OCI-LY1 (cell line): ENCODE measurements at regions not wholly inside any gene's neighbourhood (a gene's known extent, or its start where the extent isn't known, plus 50 kb on each side); places are given as distances from the start of the nearest gene placed in this dataset.

Experiments used
- H2AFZ ChIP-seq: fragments of 200-600 bp; sonication (generic), shearing (Covaris generic); 2 replicates; pipeline ENCODE4 v1.6.0; 2014; ENCODE audit warnings: antibody characterized with exemption, mild to moderate bottlenecking, low read length
- H3F3A ChIP-seq: fragments of 200-600 bp; sonication (generic), shearing (Covaris generic); 2 replicates; pipeline ENCODE4 v1.6.0; 2014; ENCODE audit warnings: mild to moderate bottlenecking, antibody characterized with exemption, low read length, moderate library complexity; ENCODE audit not compliant: insufficient read depth
- H3K27ac ChIP-seq: fragments of 200-600 bp; sonication (generic); 2 replicates; pipeline ENCODE4 v1.5.1; 2014; ENCODE audit warnings: low read length, mixed run types, mild to moderate bottlenecking, low read depth; ENCODE audit not compliant: poor library complexity, severe bottlenecking
- H3K27me3 ChIP-seq: fragments of 200-600 bp; sonication (generic); 2 replicates; pipeline ENCODE4 v1.6.0; 2014; ENCODE audit warnings: antibody characterized with exemption, mild to moderate bottlenecking, low read length, moderate library complexity; ENCODE audit not compliant: insufficient read depth
- H3K36me3 ChIP-seq: fragments of 200-600 bp; sonication (generic); 2 replicates; pipeline ENCODE4 v1.6.1; 2014; ENCODE audit warnings: mild to moderate bottlenecking, antibody characterized with exemption, low read length, moderate library complexity, mixed read lengths; ENCODE audit not compliant: insufficient read depth
- H3K4me1 ChIP-seq: fragments of 200-600 bp; sonication (generic); 2 replicates; pipeline ENCODE4 v1.5.1; 2014; ENCODE audit warnings: mild to moderate bottlenecking, low read length, moderate library complexity; ENCODE audit not compliant: insufficient read depth, severe bottlenecking
- H3K4me2 ChIP-seq: fragments of 200-600 bp; sonication (generic), shearing (Covaris generic); 2 replicates; pipeline ENCODE4 v1.6.1; 2014; ENCODE audit warnings: low read length
- H3K4me3 ChIP-seq: fragments of 200-600 bp; sonication (generic); 2 replicates; pipeline ENCODE4 v1.5.1; 2014; ENCODE audit warnings: low read length, low read depth, mild to moderate bottlenecking, mixed read lengths; ENCODE audit not compliant: poor library complexity, severe bottlenecking
- H3K79me2 ChIP-seq: fragments of 200-600 bp; shearing (Covaris generic); 2 replicates; pipeline ENCODE4 v1.6.1; 2016; ENCODE audit warnings: mixed run types, low read length, mixed read lengths; ENCODE audit not compliant: insufficient read depth
- H3K9ac ChIP-seq: fragments of 200-600 bp; sonication (generic), shearing (Covaris generic); 2 replicates; pipeline ENCODE4 v1.6.1; 2014; ENCODE audit warnings: mild to moderate bottlenecking, low read length, mixed read lengths
- H3K9me2 ChIP-seq: fragments of 200-600 bp; sonication (generic), shearing (Covaris generic); 2 replicates; pipeline ENCODE4 v1.6.1; 2014; ENCODE audit warnings: low read depth, mild to moderate bottlenecking, low read length, mixed read lengths
- H3K9me3 ChIP-seq: fragments of 200-600 bp; shearing (Covaris generic); 2 replicates; pipeline ENCODE4 v1.6.1; 2014; ENCODE audit warnings: low read length, mixed read lengths
- H4K20me1 ChIP-seq: fragments of 200-600 bp; sonication (generic), shearing (Covaris generic); 2 replicates; pipeline ENCODE4 v1.6.0; 2016; ENCODE audit warnings: mild to moderate bottlenecking, low read length; ENCODE audit not compliant: insufficient read depth
- CTCF ChIP-seq: fragments of 200-600 bp; sonication (generic), shearing (Covaris generic); IDR thresholded peaks from 2 replicates; pipeline ENCODE4 v1.5.1; 2017; ENCODE audit warnings: mild to moderate bottlenecking, antibody characterized with exemption, low read length, moderate library complexity, mixed read lengths
- EZH2 ChIP-seq: fragments of 200-600 bp; sonication (generic), shearing (Covaris generic); IDR thresholded peaks from 2 replicates; pipeline ENCODE4 v1.8.0; 2017; ENCODE audit warnings: borderline replicate concordance, mixed run types, mild to moderate bottlenecking, antibody characterized with exemption, low read length, moderate library complexity, mixed read lengths

GRCh38 chr7:67525588-67525987 lies 529.0 kb downstream of the TYW1 start:
- H4K20me1 ChIP-seq, result no peaks in the 10 kb centered on the region
- no peak overlapping the region for H3K9ac ChIP-seq
- no peaks in the 10 kb centered on the region for H3K9me3 ChIP-seq
- H3K27me3 ChIP-seq, result no peaks in the 10 kb centered on the region
- H3F3A ChIP-seq, result no peaks in the 10 kb centered on the region
- H3K9me2 ChIP-seq, result no peaks in the 10 kb centered on the region
- H3K27ac ChIP-seq, result no peak overlapping the region
- no peak overlapping the region for H3K4me2 ChIP-seq
- no peaks in the 10 kb centered on the region for H3K36me3 ChIP-seq
- H3K79me2 ChIP-seq, result no peaks in the 10 kb centered on the region
- H3K4me3 ChIP-seq, result no peak overlapping the region
- no peak overlapping the region for H2AFZ ChIP-seq
- TF ChIP-seq CTCF (no peak), EZH2 (no peak)
- H3K4me1 ChIP-seq, result no peaks in the 10 kb centered on the region

GRCh38 chr7:67535241-67535989 lies 538.8 kb downstream of the TYW1 start:
- H3K79me2 ChIP-seq, result no peaks in the 10 kb centered on the region
- H3K9ac ChIP-seq, result no peak overlapping the region
- no peak overlapping the region for H3K4me2 ChIP-seq
- no peaks in the 10 kb centered on the region for H3K36me3 ChIP-seq
- H2AFZ ChIP-seq, result no peak overlapping the region
- no peak for TF ChIP-seq CTCF
- TF ChIP-seq EZH2, result no peak
- H4K20me1 ChIP-seq, result no peaks in the 10 kb centered on the region
- H3K27ac ChIP-seq, result no peak overlapping the region
- no peaks in the 10 kb centered on the region for H3K9me3 ChIP-seq
- H3F3A ChIP-seq, result no peaks in the 10 kb centered on the region
- no peak overlapping the region for H3K4me3 ChIP-seq
- no peaks in the 10 kb centered on the region for H3K4me1 ChIP-seq
- no peaks in the 10 kb centered on the region for H3K27me3 ChIP-seq
- no peaks in the 10 kb centered on the region for H3K9me2 ChIP-seq

DNA sequence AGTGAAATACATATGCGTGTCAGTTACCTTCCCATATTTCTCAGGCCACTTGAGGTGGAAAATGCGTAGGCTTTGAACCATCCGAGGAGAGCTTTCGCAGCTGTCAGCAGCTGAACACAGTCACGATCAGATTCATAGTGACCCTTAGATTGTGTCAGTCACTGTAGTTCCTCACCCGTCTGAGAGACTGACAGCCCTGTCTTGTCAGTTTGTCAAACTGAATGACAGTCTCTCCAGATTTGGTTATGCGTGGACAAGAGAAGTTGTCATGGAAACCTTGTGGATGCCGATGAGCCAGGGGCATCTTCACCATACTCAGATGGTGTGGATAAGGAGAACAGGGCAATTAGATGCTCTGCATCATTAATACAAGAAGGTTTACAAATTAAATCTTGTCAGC lies 546.3 kb downstream of the TYW1 start:
- Histone ChIP-seq H3K4me3 (no peak overlapping the region), H3K27ac (no peak overlapping the region), H3K9ac (no peak overlapping the region), H3K27me3 (peaks cover 9% of the 10 kb centered on the region; the same call in 1 of the 2 replicates), H2AFZ (no peak overlapping the region), H3K9me2 (no peaks in the 10 kb centered on the region), H3K4me1 (no peaks in the 10 kb centered on the region), H4K20me1 (no peaks in the 10 kb centered on the region), H3K4me2 (no peak overlapping the region), H3K36me3 (no peaks in the 10 kb centered on the region), H3K9me3 (no peaks in the 10 kb centered on the region), H3F3A (no peaks in the 10 kb centered on the region), H3K79me2 (no peaks in the 10 kb centered on the region)
- TF ChIP-seq CTCF (no peak), EZH2 (no peak)
